HG02588 (cell line): ENCODE measurements at regions not wholly inside any gene's neighbourhood (a gene's known extent, or its start where the extent isn't known, plus 50 kb on each side); places are given as distances from the start of the nearest gene placed in this dataset.

Experiments used
- ATAC-seq: cut with Tn5 transposase; IDR thresholded peaks from one replicate; pipeline ENCODE4 v1.9.1; 2021; ENCODE audit warnings: mild to moderate bottlenecking, moderate library complexity; ENCODE audit not compliant: unreplicated experiment

- no peak for ATAC-seq
Measured at GRCh38 chr3:66672830-66673229, 172.0 kb upstream of the LRIG1 start.

- ATAC-seq: no peak
Measured at GRCh38 chr3:66673293-66673692, 172.5 kb upstream of the LRIG1 start.

- no peak for ATAC-seq
Measured at GRCh38 chr3:66675366-66675765, 174.5 kb upstream of the LRIG1 start.

GRCh38 chr3:66692042-66692765 is 191.4 kb upstream of the LRIG1 start:
- ATAC-seq: no peak

GRCh38 chr3:66692766-66693150 is 191.9 kb upstream of the LRIG1 start:
- no peak for ATAC-seq

- ATAC-seq: no peak
Measured at GRCh38 chr3:66693461-66694031, 192.7 kb upstream of the LRIG1 start.

- no peak for ATAC-seq
Measured at GRCh38 chr3:66702126-66702525, 201.3 kb upstream of the LRIG1 start.

- ATAC-seq: no peak
Measured at GRCh38 chr3:66703501-66703900, 202.7 kb upstream of the LRIG1 start.

- ATAC-seq: no peak
Measured at GRCh38 chr3:66705076-66705475, 204.3 kb upstream of the LRIG1 start.

- no peak for ATAC-seq
Measured at GRCh38 chr3:66706890-66707289, 206.1 kb upstream of the LRIG1 start.

GRCh38 chr3:66709532-66709931 is 208.7 kb upstream of the LRIG1 start:
- ATAC-seq: no peak

- no peak for ATAC-seq
Measured at GRCh38 chr3:66712210-66712609, 211.4 kb upstream of the LRIG1 start.

- ATAC-seq: no peak
Measured at GRCh38 chr3:66713921-66714320, 213.1 kb upstream of the LRIG1 start.

- ATAC-seq: no peak
Measured at GRCh38 chr3:66715806-66716205, 215.0 kb upstream of the LRIG1 start.

GRCh38 chr3:66717806-66718205 is 217.0 kb upstream of the LRIG1 start:
- ATAC-seq: no peak

GRCh38 chr3:66719796-66720356 is 219.1 kb upstream of the LRIG1 start:
- no peak for ATAC-seq

- no peak for ATAC-seq
Measured at GRCh38 chr3:66720508-66720907, 219.7 kb upstream of the LRIG1 start.

- no peak for ATAC-seq
Measured at GRCh38 chr3:66722675-66723074, 221.9 kb upstream of the LRIG1 start.

- ATAC-seq: no peak
Measured at GRCh38 chr3:66723231-66723630, 222.4 kb upstream of the LRIG1 start.

GRCh38 chr3:66729687-66730393 is 229.0 kb upstream of the LRIG1 start:
- ATAC-seq: no peak

GRCh38 chr3:66738625-66739365 is 238.0 kb upstream of the LRIG1 start:
- no peak for ATAC-seq
